Neural progenitor cell (in vitro differentiated cells): ENCODE measurements at regions not wholly inside any gene's neighbourhood (a gene's known extent, or its start where the extent isn't known, plus 50 kb on each side); places are given as distances from the start of the nearest gene placed in this dataset.

Experiments
- DNase-seq: peaks from one replicate; pipeline ENCODE4 v3.0.0-alpha.2; 2016; ENCODE audit warnings: low spot score
- H2AFZ ChIP-seq: fragments of 200-600 bp; sonication (generic); replicated peaks from 2 replicates; pipeline ENCODE4 v1.6.1; 2016; ENCODE audit warnings: antibody characterized with exemption
- H3F3A ChIP-seq: fragments of 200-600 bp; sonication (generic); 2 replicates; pipeline ENCODE4 v1.6.1; 2016; ENCODE audit warnings: antibody characterized with exemption, low read depth
- H3K27ac ChIP-seq: fragments of 200-600 bp; sonication (generic); 2 replicates; pipeline ENCODE4 v1.5.1; 2016; ENCODE audit warnings: mild to moderate bottlenecking
- H3K27me3 ChIP-seq: fragments of 200-600 bp; sonication (generic); 2 replicates; pipeline ENCODE4 v1.6.1; 2016; ENCODE audit warnings: mild to moderate bottlenecking, moderate library complexity
- H3K36me3 ChIP-seq: fragments of 200-600 bp; sonication (generic); 2 replicates; pipeline ENCODE4 v1.5.1; 2016
- H3K4me1 ChIP-seq: fragments of 200-600 bp; sonication (generic); 2 replicates; pipeline ENCODE4 v1.6.1; 2016; ENCODE audit warnings: mixed run types
- H3K4me2 ChIP-seq: fragments of 200-600 bp; sonication (generic); 2 replicates; pipeline ENCODE4 v1.6.1; 2016
- H3K4me3 ChIP-seq: fragments of 200-600 bp; sonication (generic); 2 replicates; pipeline ENCODE4 v1.5.1; 2016
- H3K79me2 ChIP-seq: fragments of 200-600 bp; sonication (generic); 2 replicates; pipeline ENCODE4 v1.6.1; 2016; ENCODE audit warnings: low read depth
- H3K9ac ChIP-seq: fragments of 200-600 bp; sonication (generic); 2 replicates; pipeline ENCODE4 v1.6.1; 2016
- H3K9me3 ChIP-seq: fragments of 200-600 bp; sonication (generic); 2 replicates; pipeline ENCODE4 v1.5.1; 2016; ENCODE audit warnings: low read depth
- H4K20me1 ChIP-seq: fragments of 200-600 bp; sonication (generic); 2 replicates; pipeline ENCODE4 v1.6.1; 2016; ENCODE audit warnings: low read depth
- H3K27ac Mint-ChIP-seq: 3 replicates; pipeline ENCODE4 v1.8.0; 2021; ENCODE audit warnings: mixed read lengths
- H3K27me3 Mint-ChIP-seq: 2 replicates; pipeline ENCODE4 v1.8.0; 2022; ENCODE audit warnings: low read depth, mild to moderate bottlenecking, inconsistent platforms, moderate library complexity, mixed read lengths; ENCODE audit not compliant: insufficient read depth
- H3K36me3 Mint-ChIP-seq: 3 replicates; pipeline ENCODE4 v1.8.0; 2021; ENCODE audit warnings: mixed read lengths
- H3K4me1 Mint-ChIP-seq: 3 replicates; pipeline ENCODE4 v1.8.0; 2021; ENCODE audit warnings: mixed read lengths
- H3K4me3 Mint-ChIP-seq: 3 replicates; pipeline ENCODE4 v1.8.0; 2021; ENCODE audit warnings: mild to moderate bottlenecking, moderate library complexity, mixed read lengths
- H3K9me3 Mint-ChIP-seq: 3 replicates; pipeline ENCODE4 v1.8.0; 2020; ENCODE audit warnings: mixed read lengths
- EZH2 ChIP-seq: fragments of 200-600 bp; sonication (generic); IDR thresholded peaks from 2 replicates; pipeline ENCODE4 v1.6.1; 2017; ENCODE audit warnings: antibody characterized with exemption, mild to moderate bottlenecking, moderate library complexity
- EZH2phosphoT487 ChIP-seq: fragments of 200-600 bp; sonication (generic); IDR thresholded peaks from 2 replicates; pipeline ENCODE4 v1.6.1; 2017; ENCODE audit warnings: antibody characterized with exemption
- TF ChIP-seq, protein P1 (sequence below): fragments of 200-600 bp; sonication (generic); IDR thresholded peaks from 2 replicates; pipeline ENCODE4 v1.5.1; 2017; ENCODE audit warnings: antibody characterized with exemption, mild to moderate bottlenecking

DNA sequence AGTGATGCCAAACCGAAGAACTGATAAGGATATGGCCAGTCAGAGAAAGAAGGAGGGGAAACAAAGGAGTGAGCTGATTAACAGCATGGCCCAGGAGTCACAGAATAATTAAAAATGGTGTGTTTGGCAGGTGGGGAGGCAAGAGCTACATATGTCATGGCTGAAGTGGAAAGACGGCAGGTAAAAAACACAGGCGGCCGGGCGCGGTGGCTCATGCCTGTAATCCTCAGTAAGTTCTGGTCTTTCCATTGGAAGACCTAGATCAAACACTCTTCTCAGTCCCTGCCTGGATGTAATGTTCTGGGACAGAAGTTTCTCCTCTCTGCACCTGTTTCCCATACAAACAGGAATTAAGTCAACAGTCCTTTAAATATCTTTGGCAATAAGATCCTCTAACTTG lies 503.9 kb downstream of the STIM2 start:
- peaks cover 40% of the 10 kb centered on the region for H3F3A ChIP-seq
- H3K9ac ChIP-seq = no peak overlapping the region
- H3K36me3 Mint-ChIP-seq = no peaks in the 10 kb centered on the region
- H3K27me3 Mint-ChIP-seq = no peaks in the 10 kb centered on the region
- H3K4me2 ChIP-seq = no peak overlapping the region
- H2AFZ ChIP-seq = no peak overlapping the region
- H3K27ac Mint-ChIP-seq = no peak overlapping the region
- no peak for DNase-seq
- peaks cover 47% of the 10 kb centered on the region for H3K4me1 ChIP-seq
- H3K27ac ChIP-seq = no peak overlapping the region
- H3K79me2 ChIP-seq = no peaks in the 10 kb centered on the region
- H3K27me3 ChIP-seq = no peaks in the 10 kb centered on the region
- no peaks in the 10 kb centered on the region for H4K20me1 ChIP-seq
- no peaks in the 10 kb centered on the region for H3K9me3 Mint-ChIP-seq
- H3K4me1 Mint-ChIP-seq = peaks cover 25% of the 10 kb centered on the region
- no peaks in the 10 kb centered on the region for H3K36me3 ChIP-seq
- no peak overlapping the region for H3K4me3 Mint-ChIP-seq
- TF ChIP-seq EZH2phosphoT487 (no peak), EZH2 (no peak)
- TF ChIP-seq, protein P1, sequence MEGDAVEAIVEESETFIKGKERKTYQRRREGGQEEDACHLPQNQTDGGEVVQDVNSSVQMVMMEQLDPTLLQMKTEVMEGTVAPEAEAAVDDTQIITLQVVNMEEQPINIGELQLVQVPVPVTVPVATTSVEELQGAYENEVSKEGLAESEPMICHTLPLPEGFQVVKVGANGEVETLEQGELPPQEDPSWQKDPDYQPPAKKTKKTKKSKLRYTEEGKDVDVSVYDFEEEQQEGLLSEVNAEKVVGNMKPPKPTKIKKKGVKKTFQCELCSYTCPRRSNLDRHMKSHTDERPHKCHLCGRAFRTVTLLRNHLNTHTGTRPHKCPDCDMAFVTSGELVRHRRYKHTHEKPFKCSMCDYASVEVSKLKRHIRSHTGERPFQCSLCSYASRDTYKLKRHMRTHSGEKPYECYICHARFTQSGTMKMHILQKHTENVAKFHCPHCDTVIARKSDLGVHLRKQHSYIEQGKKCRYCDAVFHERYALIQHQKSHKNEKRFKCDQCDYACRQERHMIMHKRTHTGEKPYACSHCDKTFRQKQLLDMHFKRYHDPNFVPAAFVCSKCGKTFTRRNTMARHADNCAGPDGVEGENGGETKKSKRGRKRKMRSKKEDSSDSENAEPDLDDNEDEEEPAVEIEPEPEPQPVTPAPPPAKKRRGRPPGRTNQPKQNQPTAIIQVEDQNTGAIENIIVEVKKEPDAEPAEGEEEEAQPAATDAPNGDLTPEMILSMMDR = no peak
- H3K9me3 ChIP-seq = no peaks in the 10 kb centered on the region
- no peak overlapping the region for H3K4me3 ChIP-seq

DNA sequence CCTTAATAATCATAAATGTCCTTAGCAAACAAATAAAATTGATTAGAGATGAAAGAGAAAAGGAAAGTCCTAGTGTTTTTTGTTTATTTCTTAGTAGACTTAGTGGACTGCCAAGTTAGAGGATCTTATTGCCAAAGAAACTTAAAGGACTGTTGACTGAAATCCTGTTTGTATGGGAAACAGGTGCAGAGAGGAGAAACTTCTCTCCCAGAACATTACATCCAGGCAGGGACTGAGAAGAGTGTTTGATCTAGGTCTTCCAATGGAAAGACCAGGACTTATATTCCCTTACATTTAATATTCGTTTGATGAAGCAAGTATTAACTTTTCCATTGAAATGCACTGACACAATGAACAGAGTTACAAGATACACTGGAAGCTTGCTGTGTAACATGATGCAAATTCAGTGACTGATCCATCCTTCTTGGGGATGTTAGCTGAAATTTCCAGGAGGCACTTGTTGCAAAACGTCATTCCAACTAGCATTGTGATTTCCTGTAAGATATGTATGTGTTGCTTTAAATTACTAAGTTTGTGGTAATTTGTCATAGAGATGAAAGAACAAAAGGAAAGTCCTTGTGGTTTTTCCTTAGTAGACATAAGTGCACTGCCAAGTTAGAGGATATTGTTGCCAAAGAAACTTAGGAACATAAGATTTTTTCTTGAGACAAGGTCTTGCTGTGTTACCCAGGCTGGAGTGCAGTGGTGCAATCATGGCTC lies 505.6 kb downstream of the STIM2 start:
- Histone ChIP-seq H4K20me1 (no peaks in the 10 kb centered on the region), H3K27ac (no peak overlapping the region), H3K9ac (no peak overlapping the region), H3K36me3 (no peaks in the 10 kb centered on the region), H3K27me3 (no peaks in the 10 kb centered on the region), H3K4me2 (no peak overlapping the region), H3K4me1 (peaks cover 31% of the 10 kb centered on the region), H3K9me3 (no peaks in the 10 kb centered on the region), H3K79me2 (no peaks in the 10 kb centered on the region), H3F3A (peaks cover 25% of the 10 kb centered on the region), H3K4me3 (no peak overlapping the region), H2AFZ (no peak overlapping the region)
- no peak for TF ChIP-seq EZH2phosphoT487
- no peak for TF ChIP-seq EZH2
- TF ChIP-seq, protein P1 = no peak
- DNase-seq = no peak
- Mint-ChIP-seq H3K4me3 (no peak overlapping the region), H3K27ac (no peak overlapping the region), H3K27me3 (peaks cover 2% of the 10 kb centered on the region), H3K36me3 (no peaks in the 10 kb centered on the region), H3K4me1 (peaks cover 10% of the 10 kb centered on the region), H3K9me3 (no peaks in the 10 kb centered on the region)

DNA sequence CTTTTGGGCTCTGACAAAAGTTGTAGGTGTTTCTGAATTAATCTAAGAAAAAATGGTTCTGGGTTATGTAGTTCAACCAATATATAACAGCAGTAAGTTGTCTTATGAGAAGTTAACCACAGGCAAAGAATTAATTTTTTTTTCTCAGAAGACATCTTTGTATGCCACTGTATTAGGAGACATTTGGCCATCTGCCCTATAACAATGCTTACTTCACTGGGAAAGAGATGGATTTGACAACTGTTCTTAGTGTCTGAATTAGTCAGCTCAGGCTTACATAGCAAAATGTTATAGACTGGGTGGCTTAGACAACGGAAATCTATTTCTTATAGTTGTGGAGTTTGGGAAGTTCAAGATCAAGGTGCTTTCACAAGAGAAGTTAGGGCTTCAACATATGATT lies 508.1 kb downstream of the STIM2 start:
- peaks cover 2% of the 10 kb centered on the region for H3K27me3 Mint-ChIP-seq
- Histone ChIP-seq H3K9me3 (no peaks in the 10 kb centered on the region), H3K4me1 (peaks cover 6% of the 10 kb centered on the region), H3K27ac (no peak overlapping the region), H2AFZ (no peak overlapping the region), H3K4me2 (no peak overlapping the region), H3K27me3 (no peaks in the 10 kb centered on the region), H4K20me1 (no peaks in the 10 kb centered on the region), H3F3A (no peaks in the 10 kb centered on the region), H3K4me3 (no peak overlapping the region), H3K79me2 (no peaks in the 10 kb centered on the region), H3K36me3 (no peaks in the 10 kb centered on the region), H3K9ac (no peak overlapping the region)
- no peaks in the 10 kb centered on the region for H3K4me1 Mint-ChIP-seq
- H3K9me3 Mint-ChIP-seq = no peaks in the 10 kb centered on the region
- DNase-seq = no peak
- H3K27ac Mint-ChIP-seq = no peak overlapping the region
- no peaks in the 10 kb centered on the region for H3K36me3 Mint-ChIP-seq
- no peak for TF ChIP-seq EZH2phosphoT487
- no peak for TF ChIP-seq EZH2
- H3K4me3 Mint-ChIP-seq = no peak overlapping the region

DNA sequence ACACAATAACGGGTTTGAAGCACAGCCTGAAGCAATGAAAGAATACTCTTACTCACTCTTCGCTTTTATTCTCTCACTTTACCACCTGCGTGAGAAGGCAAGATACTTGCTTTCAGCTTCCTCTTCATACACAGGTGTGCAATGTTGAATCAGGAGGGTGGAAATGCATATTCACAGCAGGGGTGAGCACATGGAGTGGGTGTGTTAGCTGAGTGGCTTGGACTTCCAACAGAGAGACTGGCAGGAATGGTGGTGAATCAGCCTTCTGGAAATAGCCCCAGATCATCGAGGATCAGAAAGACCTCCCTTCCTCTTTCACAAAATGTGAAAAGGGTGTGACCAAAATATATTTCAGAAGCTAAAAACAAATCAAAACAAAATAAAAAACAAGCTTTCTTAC lies 521.2 kb downstream of the STIM2 start:
- DNase-seq = no peak
- no peak overlapping the region for H3K4me3 Mint-ChIP-seq

More for the DNA sequence above, 521.2 kb downstream of the STIM2 start:
- no peak overlapping the region for H3K9ac ChIP-seq
- Mint-ChIP-seq H3K36me3 (no peaks in the 10 kb centered on the region), H3K27ac (no peak overlapping the region), H3K27me3 (no peaks in the 10 kb centered on the region), H3K9me3 (peaks cover 11% of the 10 kb centered on the region), H3K4me1 (peaks cover 5% of the 10 kb centered on the region)
- H3K27ac ChIP-seq = no peak overlapping the region
- H4K20me1 ChIP-seq = no peaks in the 10 kb centered on the region
- H2AFZ ChIP-seq = no peak overlapping the region
- H3K36me3 ChIP-seq = no peaks in the 10 kb centered on the region
- no peak overlapping the region for H3K4me2 ChIP-seq
- no peaks in the 10 kb centered on the region for H3K27me3 ChIP-seq
- no peak overlapping the region for H3K4me3 ChIP-seq
- no peaks in the 10 kb centered on the region for H3F3A ChIP-seq
- H3K4me1 ChIP-seq = no peaks in the 10 kb centered on the region
- H3K79me2 ChIP-seq = no peaks in the 10 kb centered on the region
- no peak for TF ChIP-seq EZH2phosphoT487
- TF ChIP-seq, protein P1 = no peak
- no peak for TF ChIP-seq EZH2
- no peaks in the 10 kb centered on the region for H3K9me3 ChIP-seq
